ENCODE measurements at regions not wholly inside any gene's neighbourhood (a gene's known extent, or its start where the extent isn't known, plus 50 kb on each side); places are given as distances from the start of the nearest gene placed in this dataset.
"Not testable (repeated sequence)": the region's sequence is repeated elsewhere in the genome, so short reads cannot be mapped to it uniquely, and the experiment has no call there.

DNA sequence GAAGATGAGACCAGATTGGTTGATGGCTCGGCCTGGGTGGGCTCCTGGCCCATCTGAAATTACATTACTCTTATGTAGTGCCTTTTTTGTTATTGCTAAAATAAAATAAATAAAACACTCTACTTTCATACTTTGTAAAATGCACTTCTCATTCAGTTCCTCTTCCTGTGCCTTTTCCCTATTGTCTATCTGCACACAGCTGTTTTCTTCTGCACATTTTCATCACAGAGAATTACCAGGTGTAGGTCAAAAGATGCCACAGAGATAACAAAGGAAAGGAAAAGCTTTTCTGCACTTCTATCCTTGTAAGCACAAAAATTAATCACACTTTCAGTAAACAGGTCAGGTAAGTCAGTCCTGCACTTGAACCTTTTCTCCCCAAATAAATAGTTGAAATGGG lies 265.1 kb downstream of the BTG1 start:
- no peak for DNase-seq

DNA sequence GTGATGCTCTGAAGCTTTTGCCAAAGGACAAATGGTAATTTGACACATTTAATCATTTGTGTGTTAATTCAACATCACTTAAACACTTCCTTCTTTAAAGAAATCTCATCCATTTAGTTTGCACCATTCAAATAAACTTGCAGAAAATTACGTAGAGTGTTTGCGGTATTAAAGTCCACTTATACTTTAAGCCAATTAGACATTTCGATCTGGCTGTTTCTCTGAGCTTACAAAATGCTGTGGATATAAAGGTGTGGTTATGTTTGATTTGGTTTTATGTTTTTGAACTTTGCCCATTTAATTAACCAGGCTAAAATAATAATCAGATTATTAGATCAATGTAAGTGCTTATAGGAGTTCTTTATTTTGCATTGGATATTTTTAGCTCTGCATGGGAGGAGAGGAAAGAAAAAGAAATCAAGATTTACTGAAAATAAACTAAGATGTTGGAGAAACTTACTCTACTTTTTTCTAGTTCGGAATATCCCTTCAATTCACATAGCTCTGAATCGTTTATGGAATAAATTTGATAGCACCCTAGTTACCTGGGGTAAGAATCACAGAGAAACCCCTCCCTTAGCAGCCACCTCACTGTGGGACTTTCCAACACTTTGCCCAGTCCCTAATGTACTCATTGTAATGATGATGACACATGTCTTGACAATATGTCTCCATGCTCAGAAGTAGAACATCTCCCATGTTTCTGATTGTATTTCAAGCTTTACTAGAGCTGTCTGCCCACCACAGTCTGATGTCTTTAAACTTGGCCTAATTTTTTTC lies 268.0 kb downstream of the BTG1 start:
- peak; percentile 54 to 63 for DNase-seq

DNA sequence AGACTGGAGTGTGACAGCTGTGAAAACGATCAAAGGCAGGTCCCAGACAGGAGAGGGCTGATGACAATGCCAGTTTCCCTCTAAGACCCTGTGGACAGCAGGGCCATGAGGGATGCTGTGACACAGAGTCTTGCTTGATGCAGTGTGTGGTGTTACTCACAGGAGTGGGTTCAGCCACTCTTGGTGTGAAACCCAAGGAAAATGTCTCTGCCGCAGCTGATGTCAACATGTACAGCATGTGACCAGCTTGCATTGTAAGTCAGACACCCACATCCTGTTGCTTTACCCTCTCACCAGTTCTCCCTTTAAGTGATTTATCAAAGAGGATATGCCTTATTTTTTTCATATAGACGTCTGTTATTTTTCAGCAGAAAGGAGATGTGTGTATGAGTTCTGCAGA lies 268.6 kb downstream of the BTG1 start:
- DNase-seq: peak; percentile 83 to 87

DNA sequence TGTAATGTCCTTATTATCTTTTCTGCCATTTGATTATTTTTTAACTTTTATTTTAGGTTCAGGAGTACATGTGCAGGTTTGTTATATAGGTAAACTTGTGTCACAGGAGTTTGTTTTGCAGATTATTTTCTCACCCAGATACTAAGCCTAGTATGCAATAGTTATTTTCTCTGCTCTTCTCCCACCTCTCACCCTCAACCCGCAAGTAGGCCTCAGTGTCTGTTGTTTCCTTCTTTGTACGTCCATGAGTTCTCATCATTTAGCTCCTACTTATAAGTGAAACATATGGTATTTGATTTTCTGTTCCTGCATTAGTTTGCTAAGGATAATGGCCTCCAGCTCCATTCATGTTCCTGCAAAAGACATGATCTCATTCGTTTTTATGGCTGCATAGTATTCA lies 270.0 kb downstream of the BTG1 start:
- not testable (repeated sequence) for DNase-seq

DNA sequence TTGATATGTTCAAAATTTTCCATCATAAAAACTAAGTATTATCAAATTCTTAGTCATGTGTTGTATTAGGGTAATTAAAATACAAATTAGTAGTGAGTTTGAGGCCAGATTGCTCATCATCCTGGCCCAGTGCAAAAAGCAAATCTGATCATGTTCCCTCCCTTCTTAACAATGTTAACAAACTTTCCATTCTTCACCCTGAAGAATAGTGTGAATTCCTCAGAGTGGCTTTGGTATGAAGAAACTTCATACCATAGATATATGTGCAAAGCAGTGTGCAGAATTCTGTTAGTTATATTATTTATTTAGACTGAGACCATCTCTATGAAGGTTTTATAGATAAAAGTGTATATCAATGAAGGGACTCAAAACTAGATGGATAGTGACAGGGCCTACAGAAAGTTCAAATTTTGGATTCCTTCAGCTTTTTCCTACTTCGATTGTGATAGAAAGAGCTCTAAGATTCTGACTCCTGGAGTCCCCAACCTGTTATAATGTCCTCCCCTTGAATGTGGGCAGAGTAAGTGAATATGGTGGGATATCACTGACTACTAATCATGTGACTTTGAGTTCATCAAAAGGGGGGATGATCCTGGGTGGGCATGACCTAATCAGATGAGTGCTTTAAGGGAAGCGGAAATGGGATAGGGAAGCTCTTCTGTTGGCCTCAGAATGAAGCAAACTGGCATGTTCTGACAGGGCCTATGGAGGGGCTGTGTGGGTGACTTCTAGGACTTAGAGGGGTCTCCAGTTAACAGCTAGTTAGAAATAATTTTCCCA lies 271.4 kb downstream of the BTG1 start:
- no peak for DNase-seq

DNA sequence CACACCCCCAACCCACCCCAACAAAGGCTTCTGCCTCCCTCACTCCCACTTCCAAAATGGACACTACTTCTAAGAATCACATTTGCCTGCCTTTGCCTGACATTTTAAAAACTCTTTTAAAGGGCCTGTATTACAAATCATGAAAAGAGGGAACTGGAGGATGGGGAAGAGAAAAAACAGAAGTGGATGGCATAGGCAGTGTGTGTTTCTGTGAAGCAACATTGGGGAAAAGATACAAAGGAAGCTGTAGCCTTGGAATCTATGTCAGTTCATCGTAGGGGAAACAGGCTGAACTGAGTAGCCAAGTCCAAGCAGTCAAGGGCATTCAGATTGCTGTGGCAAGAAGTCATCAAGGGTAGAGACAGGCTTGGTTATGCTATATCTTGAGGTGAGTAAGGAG lies 273.9 kb downstream of the BTG1 start:
- DNase-seq: no peak

DNA sequence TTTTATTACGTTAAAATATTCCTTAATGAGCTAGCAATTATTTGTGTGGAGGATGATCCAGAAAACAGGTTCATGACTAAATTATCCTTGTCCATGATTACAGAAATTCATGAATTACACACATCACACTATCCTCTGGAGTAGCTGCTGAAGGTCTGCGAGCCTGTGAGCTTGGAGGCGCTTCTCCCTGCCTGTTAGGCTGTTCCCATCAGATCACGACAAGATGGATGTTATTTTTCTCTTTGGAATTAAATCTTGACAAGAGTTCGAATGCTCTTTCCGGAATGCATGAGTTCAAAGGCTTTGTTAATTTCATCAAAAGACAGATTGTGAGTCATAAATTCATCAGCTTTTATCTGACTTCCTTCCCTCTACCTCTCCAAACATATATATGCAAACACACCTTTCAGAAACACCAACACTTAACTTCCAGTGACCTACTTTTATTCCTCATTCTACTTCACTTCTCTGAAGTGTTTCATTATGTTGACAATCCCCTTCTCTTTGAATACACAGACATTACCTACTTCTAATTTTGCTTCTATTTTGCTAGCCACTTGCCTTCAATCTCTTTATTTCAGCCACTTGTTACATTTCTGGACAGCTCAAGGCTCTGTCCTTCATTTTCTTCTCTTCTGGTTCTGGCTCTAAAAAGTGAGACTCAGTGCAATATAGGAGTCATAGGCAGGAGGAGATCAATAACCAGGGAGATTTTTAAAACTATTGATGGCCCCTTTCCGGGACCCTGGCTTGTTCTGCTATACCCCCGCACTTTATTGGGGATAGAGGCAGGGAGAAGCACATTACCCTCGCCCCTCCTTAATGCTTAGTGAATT lies 274.6 kb downstream of the BTG1 start:
- no peak for DNase-seq

DNA sequence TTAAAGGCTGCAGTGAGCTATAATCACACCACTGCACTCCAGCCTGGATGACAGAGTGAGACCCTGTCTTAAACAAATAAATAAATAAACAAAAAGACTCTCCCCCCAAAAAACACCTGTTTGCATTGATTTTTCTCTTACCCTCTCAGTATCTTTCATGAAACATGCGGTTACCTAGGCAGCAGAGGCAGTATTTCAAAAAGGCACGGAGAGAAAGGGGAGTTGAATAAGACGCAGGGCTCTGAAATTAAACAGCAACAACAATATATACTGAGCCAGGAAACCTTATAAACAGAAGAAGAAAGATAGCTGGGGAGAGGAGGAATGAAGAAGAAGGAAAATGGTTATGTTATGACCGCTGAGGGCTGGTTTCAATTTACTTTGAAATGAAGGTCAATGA lies 277.6 kb downstream of the BTG1 start:
- no peak for DNase-seq

DNA sequence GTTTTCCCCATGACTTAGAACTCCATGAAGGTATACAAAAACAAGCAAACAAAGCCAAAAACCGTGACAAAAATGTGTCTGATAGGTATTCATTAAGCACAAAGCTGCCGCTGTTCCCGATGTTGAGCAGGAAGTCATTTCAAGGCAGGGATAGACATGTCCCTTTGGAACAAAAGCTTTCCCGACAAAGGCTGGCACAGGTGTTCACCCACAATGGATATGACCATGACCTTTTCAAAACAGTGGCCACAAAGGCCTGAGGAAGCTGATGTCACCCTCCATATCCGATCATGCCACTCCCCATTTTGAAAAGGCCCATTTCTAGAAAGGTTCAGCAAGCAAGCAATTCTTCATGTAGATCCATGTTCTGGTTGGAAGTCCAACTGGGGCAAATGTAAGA lies 279.1 kb downstream of the BTG1 start:
- no peak for DNase-seq

DNA sequence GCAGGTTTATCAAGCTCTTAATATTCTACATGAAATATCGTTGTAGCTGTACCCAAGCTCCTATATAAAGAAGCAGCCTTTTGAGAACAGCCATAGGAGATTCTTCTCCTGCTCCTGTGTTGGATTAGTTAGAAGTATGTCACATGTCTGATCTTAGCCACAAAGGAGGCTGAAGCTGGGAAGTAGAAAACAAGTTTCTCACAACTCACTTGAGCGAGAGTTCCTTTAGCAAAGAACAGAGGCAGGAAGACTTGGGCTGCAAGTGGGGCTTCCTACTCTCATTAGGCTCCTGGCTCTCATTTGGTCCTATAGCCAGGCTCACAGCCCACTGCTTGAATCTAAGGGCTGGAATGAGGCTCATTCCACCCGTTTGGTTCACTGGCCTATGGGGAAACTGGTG lies 281.9 kb downstream of the BTG1 start:
- no peak for DNase-seq

DNA sequence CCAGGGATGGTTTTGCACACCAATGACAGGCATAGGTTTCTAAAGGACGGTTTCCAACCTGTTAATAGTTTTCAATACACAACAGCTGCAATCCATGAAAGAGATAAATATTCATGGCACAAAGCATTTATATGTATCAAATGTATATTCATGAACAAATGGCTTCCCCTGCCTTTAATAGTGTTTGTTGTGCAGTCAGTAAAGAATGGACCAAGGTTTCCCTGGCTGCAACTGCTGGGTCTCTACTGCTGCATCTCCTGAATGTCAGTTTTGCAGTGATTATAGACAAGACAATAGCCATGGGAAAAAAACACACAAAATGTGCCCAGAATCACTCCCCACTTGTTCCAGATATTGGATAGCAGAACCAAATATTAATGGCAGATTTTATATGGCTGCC lies 284.1 kb downstream of the BTG1 start:
- DNase-seq: no peak

DNA sequence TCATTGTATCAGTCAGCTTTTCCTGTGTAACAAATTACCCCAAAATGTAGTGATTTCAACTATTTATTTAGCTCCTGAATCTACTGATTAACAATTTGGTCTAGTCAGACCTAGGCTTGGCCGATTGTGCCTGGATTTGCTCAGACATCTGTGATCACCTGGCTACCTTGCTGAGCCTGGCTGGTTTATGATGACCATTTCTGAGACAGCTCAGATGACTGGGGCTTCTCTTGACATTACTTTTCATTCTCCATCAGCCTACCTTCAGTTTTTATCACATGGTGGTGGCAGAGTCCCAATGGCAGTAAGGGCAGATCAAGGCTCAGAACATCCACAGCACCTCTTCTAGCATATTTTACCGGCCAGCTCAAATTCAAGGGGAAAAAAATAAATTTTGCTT lies 286.3 kb downstream of the BTG1 start:
- no peak for DNase-seq

DNA sequence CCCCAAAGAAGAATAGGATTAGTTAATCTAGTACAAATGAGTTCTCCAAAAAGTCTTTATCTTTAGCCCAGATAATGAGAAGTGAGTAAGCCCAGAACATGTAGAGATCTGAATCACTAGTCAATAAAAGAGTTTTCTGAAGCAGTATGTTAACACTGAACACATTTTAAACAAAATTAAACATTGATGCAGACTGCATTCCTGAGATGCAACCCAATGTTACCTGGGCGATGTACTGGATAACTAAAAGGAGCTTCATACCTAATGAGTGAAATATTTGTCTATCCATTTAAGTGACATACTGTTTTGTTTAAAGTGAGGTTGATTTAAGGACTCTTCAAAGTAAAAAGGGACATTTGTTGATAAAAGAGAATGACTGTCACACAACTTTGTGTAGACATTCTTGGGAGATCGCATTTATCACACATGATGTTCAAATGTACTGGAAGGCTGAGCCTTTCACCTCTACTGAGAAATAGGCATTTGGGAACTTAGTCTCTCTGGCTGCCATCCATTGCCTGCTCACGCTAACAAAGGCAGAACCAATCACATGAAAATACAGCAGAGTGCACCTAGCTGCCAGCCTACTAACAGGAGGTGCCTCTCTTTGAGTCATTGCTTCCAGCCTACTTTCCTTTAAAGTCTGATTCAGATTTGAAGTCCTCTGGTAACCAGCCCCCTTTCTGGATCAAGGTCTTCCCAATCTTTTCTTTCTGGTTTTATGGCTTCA lies 287.7 kb downstream of the BTG1 start:
- DNase-seq: no peak

DNA sequence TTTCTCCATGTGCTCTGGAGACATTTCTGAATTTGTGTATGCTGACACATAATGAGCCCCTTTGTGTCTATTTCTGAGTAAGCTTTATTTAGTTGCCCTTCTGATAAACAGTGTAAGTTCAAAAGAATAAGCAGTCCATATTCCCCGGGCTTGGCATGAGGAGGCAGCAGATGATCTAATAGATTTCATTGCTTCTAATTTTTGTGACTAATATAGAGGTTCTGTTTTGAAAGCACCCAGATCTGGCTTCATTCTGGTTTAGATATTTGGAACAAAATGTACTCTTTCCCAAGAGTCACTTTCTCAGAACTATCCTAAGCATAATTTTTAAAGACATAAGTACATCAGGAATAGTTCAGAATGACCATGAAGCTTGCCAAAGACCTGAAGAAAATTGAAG lies 290.9 kb downstream of the BTG1 start:
- no peak for DNase-seq

DNA sequence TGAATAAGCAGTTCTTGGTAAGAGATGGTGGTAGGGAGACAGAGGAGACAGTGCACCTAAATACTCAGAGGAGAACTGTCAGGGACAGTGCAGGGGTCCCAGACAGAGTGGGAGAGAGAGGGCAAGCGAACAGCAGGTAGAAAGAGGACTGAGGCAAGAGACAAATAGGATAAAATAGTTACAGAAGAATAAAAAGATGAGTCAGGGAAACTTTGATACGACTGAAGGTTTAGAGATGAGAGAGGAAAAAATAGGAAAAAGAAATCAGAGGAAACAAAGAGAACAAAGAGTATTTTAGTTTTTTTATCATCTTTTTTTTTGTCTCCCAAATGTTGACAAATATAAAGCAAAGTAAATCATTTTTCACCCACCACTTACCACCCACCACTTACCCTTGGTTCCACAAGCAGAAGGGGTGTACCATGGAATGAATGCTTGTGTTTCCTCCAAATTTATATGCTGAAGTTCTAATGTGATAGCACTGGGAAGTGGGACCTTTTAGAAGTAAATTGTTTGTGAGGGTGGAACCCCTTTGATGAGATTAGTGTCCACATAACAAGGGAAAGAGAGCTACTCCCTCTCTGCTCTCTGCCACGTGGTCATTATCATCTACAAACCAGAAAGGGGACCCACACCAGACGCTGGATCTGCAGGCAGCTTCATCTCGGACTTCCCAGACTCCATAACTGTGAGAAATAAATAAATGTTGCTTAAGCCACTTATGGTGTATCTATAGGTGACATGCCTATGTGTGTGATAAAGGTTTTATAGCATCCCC lies 292.1 kb downstream of the BTG1 start:
- no peak for DNase-seq

DNA sequence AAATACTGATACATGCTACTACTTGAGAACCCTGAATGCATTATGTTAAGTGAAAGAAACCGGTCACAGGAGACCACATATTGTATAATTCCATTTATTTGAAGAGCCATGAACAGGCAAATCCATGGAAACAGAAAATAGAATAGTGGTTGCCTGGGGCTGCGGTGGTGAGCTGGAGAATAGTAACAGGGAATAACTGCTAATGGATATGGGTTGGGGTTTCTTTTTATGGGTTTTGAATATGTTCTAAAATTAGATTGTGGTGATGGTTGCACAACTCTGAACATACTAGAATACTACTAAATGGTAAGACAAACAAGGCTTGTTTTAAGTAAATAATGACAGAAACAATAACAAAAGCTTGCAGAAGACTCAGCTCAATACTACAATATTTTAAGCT lies 293.0 kb downstream of the BTG1 start:
- DNase-seq: no peak

DNA sequence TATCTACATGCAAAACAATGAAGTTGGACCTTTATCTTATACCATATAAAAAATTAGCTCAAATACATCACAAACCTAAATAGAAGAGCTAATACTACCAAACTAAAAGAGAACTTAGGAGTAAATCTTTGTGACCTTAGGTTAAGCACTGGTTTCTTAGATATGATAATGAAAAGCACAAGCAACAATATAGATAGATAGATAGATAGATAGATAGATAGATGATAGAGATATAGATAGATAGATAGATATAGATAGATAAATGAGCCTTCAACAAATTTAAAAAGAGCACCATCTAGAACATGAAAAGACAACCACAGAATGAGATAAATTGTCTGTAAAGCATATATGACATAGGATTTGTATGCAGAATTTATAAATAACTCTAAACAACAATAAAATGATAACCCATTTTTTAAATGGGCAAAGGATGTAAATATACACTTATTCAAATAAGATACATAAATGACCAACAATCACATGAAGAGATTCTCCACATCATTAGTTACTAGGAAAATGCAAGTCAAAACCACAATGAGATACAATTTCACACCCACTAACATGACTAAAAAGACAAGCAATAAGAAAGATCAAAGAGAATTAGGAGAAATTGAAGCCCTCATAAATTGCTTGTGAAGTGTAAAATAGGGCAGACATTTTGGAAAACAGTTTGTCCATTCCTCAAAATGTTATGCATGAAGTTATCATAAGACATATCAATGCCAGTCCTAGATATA lies 293.7 kb downstream of the BTG1 start:
- no peak for DNase-seq

DNA sequence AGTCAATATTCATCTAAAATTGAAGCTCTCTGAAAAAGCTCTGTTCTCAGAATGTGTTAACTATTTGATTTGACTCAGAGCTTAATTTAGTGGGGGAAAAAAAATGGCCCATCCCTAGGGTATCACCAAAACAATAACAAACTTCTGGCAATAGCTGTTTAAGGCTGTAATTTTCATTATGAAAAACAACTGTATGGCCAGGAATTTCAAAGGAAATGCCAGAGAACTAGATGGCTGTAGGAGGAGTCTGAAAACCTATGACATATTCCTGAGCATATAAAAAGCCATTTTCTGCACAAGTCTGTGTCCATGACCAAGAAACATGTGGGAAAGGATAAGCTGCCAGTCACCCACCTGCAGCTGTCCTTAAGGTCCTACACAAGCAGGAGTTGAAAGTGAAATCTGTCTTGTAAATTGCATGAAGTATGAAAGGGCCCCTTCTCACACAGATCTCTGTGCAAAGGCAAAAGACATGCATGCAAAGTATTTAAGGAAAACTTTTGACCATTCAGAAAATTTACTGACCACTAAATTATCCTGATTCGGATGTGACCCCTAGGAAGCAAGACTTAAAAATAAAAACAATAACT lies 299.1 kb downstream of the BTG1 start:
- DNase-seq: no peak

DNA sequence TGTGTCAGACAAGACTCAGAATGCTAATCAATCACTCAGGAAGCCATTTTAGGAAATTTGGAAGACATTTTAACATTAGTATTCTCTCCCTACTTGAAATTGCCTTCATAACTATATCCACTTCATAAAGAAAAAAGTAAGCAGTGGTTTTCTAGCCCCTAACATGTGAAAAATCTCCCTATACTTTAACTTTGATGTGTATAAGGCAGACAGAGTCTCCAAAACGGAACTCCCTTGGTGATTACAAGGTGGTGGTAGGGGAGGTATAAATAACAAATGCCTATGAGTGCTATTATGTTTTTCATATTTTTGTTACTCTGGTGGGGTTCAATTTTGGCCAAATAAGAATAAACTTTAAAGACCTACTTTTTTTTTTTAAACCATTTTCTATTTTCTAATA lies 300.3 kb downstream of the BTG1 start:
- no peak for DNase-seq

DNA sequence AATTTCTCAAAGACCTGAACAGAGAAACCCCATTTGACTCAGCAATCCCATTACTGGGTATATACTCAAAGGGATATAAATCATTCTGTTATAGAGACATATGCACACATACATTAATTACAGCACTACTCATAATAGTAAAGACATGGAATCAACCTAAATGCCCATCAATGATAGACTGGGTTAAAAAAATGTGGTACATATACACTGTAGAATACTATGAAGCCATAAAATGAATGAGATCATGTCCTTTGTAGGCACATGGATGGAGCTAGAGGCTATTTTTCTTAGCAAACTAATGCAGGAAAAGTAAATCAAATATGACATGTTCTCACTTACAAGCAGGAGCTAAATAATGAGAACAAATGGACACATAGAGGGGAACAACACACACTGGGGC lies 303.8 kb downstream of the BTG1 start:
- no peak for DNase-seq

DNA sequence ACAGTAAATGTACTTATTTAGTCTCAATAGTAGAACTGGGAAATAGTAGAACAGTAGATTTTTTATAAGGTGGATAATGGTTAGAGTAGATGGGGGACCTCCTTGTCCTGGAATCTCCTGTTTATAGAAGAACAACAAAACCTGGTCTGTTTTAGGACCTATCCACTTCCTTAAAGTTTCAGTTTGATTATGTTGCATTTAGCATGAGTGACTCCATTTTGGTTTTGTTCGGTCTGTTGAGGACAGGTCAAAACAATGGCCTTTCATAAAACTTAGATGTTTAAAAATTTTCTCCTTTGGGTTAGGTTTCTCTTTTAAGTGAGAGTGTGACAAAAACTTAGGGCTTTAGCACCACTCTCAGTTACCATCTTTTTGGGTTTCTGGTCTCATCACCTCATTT lies 308.9 kb downstream of the BTG1 start:
- no peak for DNase-seq
